22Rv1 (cell line): ENCODE measurements at regions not wholly inside any gene's neighbourhood (a gene's known extent, or its start where the extent isn't known, plus 50 kb on each side); places are given as distances from the start of the nearest gene placed in this dataset.

ENCODE experiments used
- H3K27ac ChIP-seq: fragments of 450-650 bp; 2 replicates; pipeline ENCODE4 v1.5.1; 2017
- CTCF ChIP-seq: fragments of 450-650 bp; IDR thresholded peaks from 2 replicates; pipeline ENCODE4 v1.5.1; 2017; ENCODE audit warnings: mild to moderate bottlenecking
- ZFX ChIP-seq: fragments of 450-650 bp; IDR thresholded peaks from 2 replicates; pipeline ENCODE4 v1.6.1; 2017; ENCODE audit warnings: antibody characterized with exemption, borderline replicate concordance

- H3K27ac ChIP-seq, result no peak overlapping the region
- TF ChIP-seq ZFX (no peak), CTCF (no peak)
Observed at GRCh38 chr14:100440758-100441203, 117.6 kb downstream of the SLC25A47 start.

GRCh38 chr14:100441271-100441947 lies 118.3 kb downstream of the SLC25A47 start:
- H3K27ac ChIP-seq, result no peak overlapping the region
- TF ChIP-seq ZFX, result no peak
- no peak for TF ChIP-seq CTCF

GRCh38 chr14:100442036-100442435 lies 118.9 kb downstream of the SLC25A47 start:
- H3K27ac ChIP-seq, result no peak overlapping the region
- TF ChIP-seq ZFX (no peak), CTCF (no peak)

- no peak for TF ChIP-seq ZFX
- TF ChIP-seq CTCF, result no peak
Observed at GRCh38 chr14:100442498-100443490, 119.7 kb downstream of the SLC25A47 start.

GRCh38 chr14:100443603-100444002 lies 120.5 kb downstream of the SLC25A47 start:
- TF ChIP-seq CTCF (no peak), ZFX (no peak)
- no peak overlapping the region for H3K27ac ChIP-seq

More at GRCh38 chr14:100442498-100443490, 119.7 kb downstream of the SLC25A47 start:
- H3K27ac ChIP-seq, result no peak overlapping the region

GRCh38 chr14:100445436-100446088 lies 122.4 kb downstream of the SLC25A47 start:
- no peak for TF ChIP-seq CTCF
- TF ChIP-seq ZFX, result no peak
- no peak overlapping the region for H3K27ac ChIP-seq
